Suprapubic skin (tissue), 4 donors: ENCODE measurements at regions not wholly inside any gene's neighbourhood (a gene's known extent, or its start where the extent isn't known, plus 50 kb on each side); places are given as distances from the start of the nearest gene placed in this dataset.

Source experiments
- DNase-seq, 2 donors: peaks; one replicate each; pipeline ENCODE4 v3.0.0-alpha.2; 2019; ENCODE audit warnings: low spot score in 2 of 2
- H3K27ac ChIP-seq: fragments of 200-600 bp; sonication (generic); one replicate; pipeline ENCODE4 v1.5.1; 2019
- H3K27me3 ChIP-seq: fragments of 200-600 bp; sonication (generic); one replicate; pipeline ENCODE4 v1.5.1; 2019
- H3K36me3 ChIP-seq: fragments of 200-600 bp; sonication (generic); one replicate; pipeline ENCODE4 v1.5.1; 2019
- H3K4me1 ChIP-seq: fragments of 200-600 bp; sonication (generic); one replicate; pipeline ENCODE4 v1.5.1; 2019
- H3K4me3 ChIP-seq: fragments of 200-600 bp; sonication (generic); one replicate; pipeline ENCODE4 v1.5.1; 2019; ENCODE audit warnings: mild to moderate bottlenecking
- H3K9me3 ChIP-seq: fragments of 200-600 bp; sonication (generic); one replicate; pipeline ENCODE4 v1.5.1; 2019
- EP300 ChIP-seq: sonication (generic); formaldehyde crosslinking; IDR thresholded peaks from one replicate; pipeline ENCODE4 v1.6.1; 2017; ENCODE audit warnings: antibody characterized with exemption
- POLR2A ChIP-seq, 2 donors: fragments of 450-650 bp; IDR thresholded peaks; one replicate each; pipeline ENCODE4 v1.6.1; 2017; ENCODE audit warnings: antibody characterized with exemption in 2 of 2, mild to moderate bottlenecking in 2 of 2, moderate library complexity in 2 of 2
- POLR2AphosphoS5 ChIP-seq, 3 donors: sonication (generic); formaldehyde crosslinking; IDR thresholded peaks; one replicate each; pipeline ENCODE4 v1.6.1; 2017; ENCODE audit warnings: antibody characterized with exemption in 3 of 3
- WGBS: methylation state at CpG from one replicate; pipeline ENCODE4 v1.1.5; 2018; 5-methylcytosine and 5-hydroxymethylcytosine counted together
- TF ChIP-seq, protein P1 (sequence below), 2 donors: fragments of 200-600 bp in 1 of 2; fragments of 450-650 bp in 1 of 2; sonication (generic) in 1 of 2; IDR thresholded peaks; one replicate each; pipeline ENCODE4 v1.5.1; 2016 to 2019; ENCODE audit warnings: antibody characterized with exemption in 2 of 2, mild to moderate bottlenecking in 1 of 2, moderate library complexity in 1 of 2

DNA sequence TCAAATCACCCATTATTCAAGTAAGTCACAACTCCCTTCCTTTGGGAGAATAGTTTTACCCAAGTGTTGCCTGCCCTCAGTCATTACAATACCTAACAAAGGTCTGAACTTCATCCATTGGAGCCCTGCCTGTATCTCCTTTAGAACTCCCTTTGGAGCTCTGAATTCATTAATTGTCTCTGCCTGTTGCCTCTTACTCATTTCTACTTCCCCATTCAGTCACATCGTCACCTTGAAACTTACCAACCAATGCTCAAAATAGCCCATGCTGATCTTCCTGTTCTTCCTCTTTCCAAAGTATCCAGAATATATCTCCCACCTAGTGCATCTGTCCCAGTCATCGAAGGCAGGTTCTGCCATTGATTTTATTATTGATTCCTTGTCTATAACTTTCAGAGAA is 120.7 kb upstream of the ADGRF1 start:
- peaks cover 2% of the 10 kb centered on the region for H3K4me1 ChIP-seq
- H3K4me3 ChIP-seq: no peak overlapping the region
- DNase-seq: no peak
- 85% methylated on average over 2 of the region's 2 CpGs for WGBS
- TF ChIP-seq, protein P1, sequence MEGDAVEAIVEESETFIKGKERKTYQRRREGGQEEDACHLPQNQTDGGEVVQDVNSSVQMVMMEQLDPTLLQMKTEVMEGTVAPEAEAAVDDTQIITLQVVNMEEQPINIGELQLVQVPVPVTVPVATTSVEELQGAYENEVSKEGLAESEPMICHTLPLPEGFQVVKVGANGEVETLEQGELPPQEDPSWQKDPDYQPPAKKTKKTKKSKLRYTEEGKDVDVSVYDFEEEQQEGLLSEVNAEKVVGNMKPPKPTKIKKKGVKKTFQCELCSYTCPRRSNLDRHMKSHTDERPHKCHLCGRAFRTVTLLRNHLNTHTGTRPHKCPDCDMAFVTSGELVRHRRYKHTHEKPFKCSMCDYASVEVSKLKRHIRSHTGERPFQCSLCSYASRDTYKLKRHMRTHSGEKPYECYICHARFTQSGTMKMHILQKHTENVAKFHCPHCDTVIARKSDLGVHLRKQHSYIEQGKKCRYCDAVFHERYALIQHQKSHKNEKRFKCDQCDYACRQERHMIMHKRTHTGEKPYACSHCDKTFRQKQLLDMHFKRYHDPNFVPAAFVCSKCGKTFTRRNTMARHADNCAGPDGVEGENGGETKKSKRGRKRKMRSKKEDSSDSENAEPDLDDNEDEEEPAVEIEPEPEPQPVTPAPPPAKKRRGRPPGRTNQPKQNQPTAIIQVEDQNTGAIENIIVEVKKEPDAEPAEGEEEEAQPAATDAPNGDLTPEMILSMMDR (IDR thresholded peaks at IDR 0.05): no peak
- H3K9me3 ChIP-seq: no peaks in the 10 kb centered on the region
- H3K36me3 ChIP-seq: no peaks in the 10 kb centered on the region
- H3K27ac ChIP-seq: no peak overlapping the region
- no peaks in the 10 kb centered on the region for H3K27me3 ChIP-seq

DNA sequence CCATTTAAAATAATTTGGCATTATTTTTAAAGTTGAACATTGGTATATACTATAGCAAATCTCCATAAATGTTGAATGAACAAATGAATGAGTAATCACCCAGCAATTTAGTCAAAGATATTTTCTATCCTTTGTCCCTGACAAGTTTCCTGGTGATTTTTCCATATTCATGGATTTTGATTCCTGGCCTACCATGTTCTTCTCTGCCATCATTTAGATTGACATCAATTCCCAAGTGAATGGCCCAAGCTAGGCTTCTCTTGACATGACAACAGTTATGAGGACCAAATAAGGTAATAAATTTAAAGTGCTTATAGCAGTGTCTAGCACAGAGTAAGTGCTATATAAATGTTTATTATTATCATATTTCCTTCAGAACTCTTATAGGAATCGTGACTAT is 120.1 kb upstream of the ADGRF1 start:
- TF ChIP-seq POLR2AphosphoS5 (IDR thresholded peaks at IDR 0.05): no peak
- no peak for TF ChIP-seq EP300
- TF ChIP-seq POLR2A (IDR thresholded peaks at IDR 0.05): no peak
- TF ChIP-seq, protein P1 (IDR thresholded peaks at IDR 0.05): no peak
- H3K9me3 ChIP-seq: no peaks in the 10 kb centered on the region
- no peaks in the 10 kb centered on the region for H3K36me3 ChIP-seq
- H3K4me3 ChIP-seq: no peak overlapping the region
- DNase-seq: no peak
- H3K27ac ChIP-seq: no peak overlapping the region
- H3K4me1 ChIP-seq: no peaks in the 10 kb centered on the region
- no peaks in the 10 kb centered on the region for H3K27me3 ChIP-seq
- 89% methylated on average over 1 of the region's 1 CpG for WGBS

DNA sequence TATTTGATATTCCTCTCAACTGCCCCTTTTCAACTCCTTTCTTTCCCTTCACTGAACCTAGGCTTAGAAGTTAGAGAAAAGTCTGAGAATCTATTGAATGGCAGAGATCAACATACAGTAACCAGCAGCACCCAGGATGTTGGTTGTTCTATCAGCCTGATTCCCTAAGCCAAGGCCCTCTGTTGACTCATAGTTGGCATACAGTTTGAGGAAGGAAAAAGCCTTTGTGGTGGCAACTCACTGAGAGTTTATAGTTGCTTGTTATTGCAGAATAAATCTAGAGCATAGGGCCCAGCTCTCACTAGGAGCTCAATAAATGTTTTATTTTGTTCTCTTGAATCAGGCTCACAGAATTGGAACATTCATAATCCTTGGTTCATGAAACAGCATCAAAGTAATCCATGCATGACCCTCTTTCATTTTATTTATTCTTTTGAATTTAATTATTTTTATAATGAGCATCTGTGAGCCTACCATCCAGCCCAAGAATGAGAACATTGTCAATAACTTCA is 119.1 kb upstream of the ADGRF1 start:
- H3K27ac ChIP-seq: no peak overlapping the region

DNA sequence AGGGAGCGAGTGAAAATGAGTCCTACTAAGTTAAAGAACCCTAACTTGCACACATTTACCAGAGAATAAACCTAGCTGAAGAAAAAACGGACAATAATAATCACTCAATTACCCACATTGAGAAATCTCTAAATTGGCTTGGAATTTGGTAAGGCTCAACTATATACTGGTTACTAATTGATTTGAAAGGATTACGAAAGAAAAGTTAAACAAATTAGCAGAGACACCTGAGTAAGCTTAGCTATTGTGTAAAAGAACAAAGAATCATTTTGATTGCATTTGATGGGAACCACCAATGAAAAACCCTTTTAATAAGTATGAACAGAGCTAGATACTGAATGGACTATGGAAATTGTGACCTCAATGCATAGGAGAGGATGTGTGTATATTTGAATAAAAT is 118.6 kb upstream of the ADGRF1 start:
- WGBS: 92% methylated on average over 3 of the region's 3 CpGs
- TF ChIP-seq, protein P1 (IDR thresholded peaks at IDR 0.05): no peak
- TF ChIP-seq POLR2AphosphoS5 (IDR thresholded peaks at IDR 0.05): no peak
- no peak for TF ChIP-seq EP300
- TF ChIP-seq POLR2A (IDR thresholded peaks at IDR 0.05): no peak
- Histone ChIP-seq H3K4me3 (no peak overlapping the region), H3K4me1 (no peaks in the 10 kb centered on the region), H3K9me3 (no peaks in the 10 kb centered on the region), H3K36me3 (no peaks in the 10 kb centered on the region), H3K27me3 (no peaks in the 10 kb centered on the region), H3K27ac (no peak overlapping the region)
- DNase-seq: no peak

More for the DNA sequence above, 119.1 kb upstream of the ADGRF1 start:
- TF ChIP-seq POLR2AphosphoS5 (IDR thresholded peaks at IDR 0.05) (no peak), POLR2A (IDR thresholded peaks at IDR 0.05) (no peak), EP300 (no peak)
- TF ChIP-seq, protein P1 (IDR thresholded peaks at IDR 0.05): no peak
- Histone ChIP-seq H3K36me3 (no peaks in the 10 kb centered on the region), H3K27me3 (no peaks in the 10 kb centered on the region), H3K4me1 (no peaks in the 10 kb centered on the region), H3K9me3 (no peaks in the 10 kb centered on the region), H3K4me3 (no peak overlapping the region)
- DNase-seq: no peak

DNA sequence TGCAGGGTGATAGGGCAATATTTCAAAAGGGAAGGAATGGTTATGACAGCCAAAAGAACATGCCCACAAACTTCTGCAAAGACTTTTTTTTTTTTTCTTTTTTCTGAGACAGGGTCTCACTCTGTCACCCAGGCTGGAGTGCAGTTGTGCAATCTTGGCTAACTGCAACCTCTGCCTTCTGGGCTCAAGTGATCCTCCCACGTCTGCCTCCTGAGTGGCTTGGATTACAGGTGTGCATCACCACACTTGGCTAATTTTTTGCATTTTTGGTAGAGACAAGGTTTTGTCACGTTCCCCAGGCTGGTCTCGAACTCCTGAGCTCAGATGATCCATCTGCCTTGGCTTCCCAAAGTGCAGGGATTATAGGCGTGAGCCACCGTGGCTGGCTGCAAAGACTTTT is 117.6 kb upstream of the ADGRF1 start:
- TF ChIP-seq, protein P1 (IDR thresholded peaks at IDR 0.05): no peak
- TF ChIP-seq POLR2AphosphoS5 (IDR thresholded peaks at IDR 0.05) (no peak), EP300 (no peak), POLR2A (IDR thresholded peaks at IDR 0.05) (no peak)
- Histone ChIP-seq H3K27ac (no peak overlapping the region), H3K36me3 (no peaks in the 10 kb centered on the region), H3K27me3 (no peaks in the 10 kb centered on the region), H3K4me1 (no peaks in the 10 kb centered on the region), H3K4me3 (no peak overlapping the region), H3K9me3 (no peaks in the 10 kb centered on the region)
- DNase-seq: no peak
- WGBS: 85% methylated on average over 5 of the region's 5 CpGs
